ENCODE measurements at regions not wholly inside any gene's neighbourhood (a gene's known extent, or its start where the extent isn't known, plus 50 kb on each side); places are given as distances from the start of the nearest gene placed in this dataset.
"Not testable (repeated sequence)": the region's sequence is repeated elsewhere in the genome, so short reads cannot be mapped to it uniquely, and the experiment has no call there.

- DNase-seq (ENCODE audit: low spot score): no peak
Observed at GRCh38 chr12:67716817-67717216, 68.3 kb downstream of the DYRK2 start.

- not testable (repeated sequence) for DNase-seq (ENCODE audit: low spot score)
Observed at GRCh38 chr12:67719303-67719702, 70.8 kb downstream of the DYRK2 start.

- peak; percentile 45 for DNase-seq (ENCODE audit: low spot score)
Observed at GRCh38 chr12:67720351-67720856, 71.9 kb downstream of the DYRK2 start.

- no peak for DNase-seq (ENCODE audit: low spot score)
Observed at GRCh38 chr12:67721248-67721647, 72.7 kb downstream of the DYRK2 start.

GRCh38 chr12:67722296-67722695 lies 73.8 kb downstream of the DYRK2 start:
- DNase-seq (ENCODE audit: low spot score): no peak

GRCh38 chr12:67726868-67727267 lies 78.3 kb downstream of the DYRK2 start:
- no peak for DNase-seq (ENCODE audit: low spot score)

- DNase-seq (ENCODE audit: low spot score): no peak
Observed at GRCh38 chr12:67727702-67728666, 79.4 kb downstream of the DYRK2 start.

- DNase-seq (ENCODE audit: low spot score): no peak
Observed at GRCh38 chr12:67732857-67733256, 84.3 kb downstream of the DYRK2 start.

- DNase-seq (ENCODE audit: low spot score): no peak
Observed at GRCh38 chr12:67735868-67736267, 87.3 kb downstream of the DYRK2 start.

- no peak for DNase-seq (ENCODE audit: low spot score)
Observed at GRCh38 chr12:67740711-67741110, 92.2 kb downstream of the DYRK2 start.

- no peak for DNase-seq (ENCODE audit: low spot score)
Observed at GRCh38 chr12:67741270-67741669, 92.7 kb downstream of the DYRK2 start.

GRCh38 chr12:67742461-67742860 lies 93.9 kb downstream of the DYRK2 start:
- no peak for DNase-seq (ENCODE audit: low spot score)

GRCh38 chr12:67747869-67748742 lies 99.6 kb downstream of the DYRK2 start:
- no peak for DNase-seq (ENCODE audit: low spot score)

- no peak for DNase-seq (ENCODE audit: low spot score)
Observed at GRCh38 chr12:67748743-67749040, 100.1 kb downstream of the DYRK2 start.

- DNase-seq (ENCODE audit: low spot score): no peak
Observed at GRCh38 chr12:67750513-67751183, 102.1 kb downstream of the DYRK2 start.

GRCh38 chr12:67751381-67751928 lies 102.9 kb downstream of the DYRK2 start:
- no peak for DNase-seq (ENCODE audit: low spot score)

GRCh38 chr12:67752226-67752732 lies 103.7 kb downstream of the DYRK2 start:
- no peak for DNase-seq (ENCODE audit: low spot score)

GRCh38 chr12:67754933-67755697 lies 106.6 kb downstream of the DYRK2 start:
- no peak for DNase-seq (ENCODE audit: low spot score)

GRCh38 chr12:67757651-67758050 lies 109.1 kb downstream of the DYRK2 start:
- DNase-seq (ENCODE audit: low spot score): no peak

GRCh38 chr12:67758119-67758518 lies 109.6 kb downstream of the DYRK2 start:
- no peak for DNase-seq (ENCODE audit: low spot score)

- no peak for DNase-seq (ENCODE audit: low spot score)
Observed at GRCh38 chr12:67758521-67758920, 110.0 kb downstream of the DYRK2 start.
